Caco-2 (cell line): ENCODE measurements at regions not wholly inside any gene's neighbourhood (a gene's known extent, or its start where the extent isn't known, plus 50 kb on each side); places are given as distances from the start of the nearest gene placed in this dataset.

Source experiments
- BruUV-seq: library from RNA; stranded (reverse); fragments of 400-500 nt; replicated peaks from 2 replicates; lab custom pipeline; 2021; lab: Mats Ljungman, UMichigan
- CTCF ChIA-PET: fragments of 300-600 bp; sonication (Branson Sonifier 250); formaldehyde crosslinking; loops from one replicate; lab custom pipeline; 2022; ENCODE audit warnings: antibody characterized with exemption; lab: Charles Lee
- POLR2A ChIA-PET: fragments of 300-600 bp; sonication (Branson Sonifier 250); formaldehyde crosslinking; loops from one replicate; lab custom pipeline; 2022; ENCODE audit warnings: antibody characterized with exemption; lab: Charles Lee
- DNase-seq, 2 experiments: peaks; one replicate each; pipeline versions ENCODE4 v3.0.0 to v3.0.0-alpha.2; 2020 to 2022
- H3K27me3 ChIP-seq: replicated peaks from 2 replicates; pipeline ENCODE4 v1.6.0; 2011; ENCODE audit warnings: low read length; ENCODE audit not compliant: control insufficient read depth, insufficient read depth
- H3K36me3 ChIP-seq: 2 replicates; pipeline ENCODE4 v1.5.1; 2011; ENCODE audit warnings: low read length; ENCODE audit not compliant: control insufficient read depth, insufficient read depth
- H3K4me1 ChIP-seq: fragments of 250-450 bp; sonication (Bioruptor Pico); 2 replicates; pipeline ENCODE4 v1.5.1; 2020; ENCODE audit warnings: mild to moderate bottlenecking
- H3K4me3 ChIP-seq: 2 replicates; pipeline ENCODE4 v1.5.1; 2011; ENCODE audit warnings: low read depth, mild to moderate bottlenecking, control low read depth, low read length
- H3K9me3 ChIP-seq: fragments of 250-450 bp; sonication (Bioruptor Pico); 2 replicates; pipeline ENCODE4 v1.5.1; 2020; ENCODE audit warnings: mild to moderate bottlenecking, moderate library complexity
- H3K27ac Mint-ChIP-seq: one replicate; pipeline ENCODE4 v1.8.0; 2022; ENCODE audit warnings: mixed read lengths; ENCODE audit not compliant: unreplicated experiment
- H3K27me3 Mint-ChIP-seq: one replicate; pipeline ENCODE4 v1.8.0; 2022; ENCODE audit warnings: mixed read lengths; ENCODE audit not compliant: insufficient read depth, unreplicated experiment
- H3K36me3 Mint-ChIP-seq: one replicate; pipeline ENCODE4 v1.8.0; 2022; ENCODE audit warnings: mild to moderate bottlenecking, mixed read lengths; ENCODE audit not compliant: insufficient read depth, unreplicated experiment
- H3K4me1 Mint-ChIP-seq: one replicate; pipeline ENCODE4 v1.8.0; 2022; ENCODE audit warnings: low read depth, mixed read lengths; ENCODE audit not compliant: unreplicated experiment
- H3K4me3 Mint-ChIP-seq: one replicate; pipeline ENCODE4 v1.8.0; 2022; ENCODE audit warnings: mild to moderate bottlenecking, moderate library complexity, mixed read lengths; ENCODE audit not compliant: unreplicated experiment
- H3K9me3 Mint-ChIP-seq: one replicate; pipeline ENCODE4 v1.8.0; 2022; ENCODE audit warnings: mixed read lengths; ENCODE audit not compliant: unreplicated experiment
- CTCF ChIP-seq, 2 experiments: fragments of 200-600 bp in 1 of 2; IDR thresholded peaks; 1 replicate in 1 of 2; 2 replicates in 1 of 2; pipeline versions ENCODE4 v1.5.1 to v1.8.0; 2011 to 2022; ENCODE audit warnings: antibody characterized with exemption in 1 of 2, control low read depth in 1 of 2, inconsistent platforms in 1 of 2, low read depth in 1 of 2, low read length in 1 of 2, mild to moderate bottlenecking in 1 of 2, moderate library complexity in 1 of 2; ENCODE audit not compliant: insufficient read depth in 1 of 2, severe bottlenecking in 1 of 2, unreplicated experiment in 1 of 2
- intact Hi-C: fragments of 100-400 bp; cut with micrococcal nuclease; formaldehyde crosslinking; loops from one replicate; pipeline ENCODE4 v1.10.0; 2022; ENCODE audit not compliant: unreplicated experiment

GRCh38 chr5:39876146-39876545, 451.4 kb upstream of the DAB2 start:
- Histone ChIP-seq H3K9me3 (no peaks in the 10 kb centered on the region), H3K36me3 (no peaks in the 10 kb centered on the region), H3K27me3 (no peaks in the 10 kb centered on the region), H3K4me3 (no peak overlapping the region), H3K4me1 (no peaks in the 10 kb centered on the region)
- BruUV-seq = no TSS peak
- no peaks in the 10 kb centered on the region for H3K36me3 Mint-ChIP-seq
- H3K27ac Mint-ChIP-seq = no peak overlapping the region
- DNase-seq = no peak
- ChIA-PET POLR2A (no interaction called here), CTCF (no interaction called here)
- no peak for TF ChIP-seq CTCF (IDR thresholded peaks at IDR 0.05; ENCODE audit: insufficient read depth in 1 of 2, low read depth in 1 of 2, low read length in 1 of 2, severe bottlenecking in 1 of 2, unreplicated experiment in 1 of 2)
- no peaks in the 10 kb centered on the region for H3K27me3 Mint-ChIP-seq
- no peaks in the 10 kb centered on the region for H3K9me3 Mint-ChIP-seq
- no peaks in the 10 kb centered on the region for H3K4me1 Mint-ChIP-seq
- intact Hi-C loops = no loop called here
- no peak overlapping the region for H3K4me3 Mint-ChIP-seq

GRCh38 chr5:39870137-39870536, 445.4 kb upstream of the DAB2 start:
- Histone ChIP-seq H3K9me3 (no peaks in the 10 kb centered on the region), H3K4me3 (no peak overlapping the region), H3K4me1 (no peaks in the 10 kb centered on the region), H3K36me3 (no peaks in the 10 kb centered on the region), H3K27me3 (no peaks in the 10 kb centered on the region)
- no TSS peak for BruUV-seq
- no peaks in the 10 kb centered on the region for H3K9me3 Mint-ChIP-seq
- no peak for TF ChIP-seq CTCF (IDR thresholded peaks at IDR 0.05; ENCODE audit: insufficient read depth in 1 of 2, low read depth in 1 of 2, low read length in 1 of 2, severe bottlenecking in 1 of 2, unreplicated experiment in 1 of 2)
- no peak for DNase-seq
- H3K4me3 Mint-ChIP-seq = no peak overlapping the region
- no peaks in the 10 kb centered on the region for H3K36me3 Mint-ChIP-seq
- POLR2A ChIA-PET = no interaction called here
- H3K27ac Mint-ChIP-seq = no peak overlapping the region
- CTCF ChIA-PET = no interaction called here
- intact Hi-C loops = no loop called here
- H3K4me1 Mint-ChIP-seq = no peaks in the 10 kb centered on the region
- no peaks in the 10 kb centered on the region for H3K27me3 Mint-ChIP-seq

GRCh38 chr5:39869396-39869795, 444.6 kb upstream of the DAB2 start:
- H3K9me3 Mint-ChIP-seq = no peaks in the 10 kb centered on the region
- Histone ChIP-seq H3K9me3 (no peaks in the 10 kb centered on the region), H3K4me3 (no peak overlapping the region), H3K36me3 (no peaks in the 10 kb centered on the region), H3K4me1 (no peaks in the 10 kb centered on the region), H3K27me3 (no peaks in the 10 kb centered on the region)
- intact Hi-C loops = no loop called here
- no peak for DNase-seq
- H3K27me3 Mint-ChIP-seq = no peaks in the 10 kb centered on the region
- no peak overlapping the region for H3K4me3 Mint-ChIP-seq
- ChIA-PET POLR2A (no interaction called here), CTCF (no interaction called here)
- no peak overlapping the region for H3K27ac Mint-ChIP-seq
- BruUV-seq = no TSS peak
- H3K36me3 Mint-ChIP-seq = no peaks in the 10 kb centered on the region
- H3K4me1 Mint-ChIP-seq = no peaks in the 10 kb centered on the region
- no peak for TF ChIP-seq CTCF (IDR thresholded peaks at IDR 0.05; ENCODE audit: insufficient read depth in 1 of 2, low read depth in 1 of 2, low read length in 1 of 2, severe bottlenecking in 1 of 2, unreplicated experiment in 1 of 2)
